ENCODE measurements at regions not wholly inside any gene's neighbourhood (a gene's known extent, or its start where the extent isn't known, plus 50 kb on each side); places are given as distances from the start of the nearest gene placed in this dataset.

- no peak for DNase-seq (ENCODE audit: low read depth in 1 of 2, low spot score in 1 of 2)
These were observed 287.0 kb downstream of the GAS1 start for GRCh38 chr9:86660146-86660943.

DNA sequence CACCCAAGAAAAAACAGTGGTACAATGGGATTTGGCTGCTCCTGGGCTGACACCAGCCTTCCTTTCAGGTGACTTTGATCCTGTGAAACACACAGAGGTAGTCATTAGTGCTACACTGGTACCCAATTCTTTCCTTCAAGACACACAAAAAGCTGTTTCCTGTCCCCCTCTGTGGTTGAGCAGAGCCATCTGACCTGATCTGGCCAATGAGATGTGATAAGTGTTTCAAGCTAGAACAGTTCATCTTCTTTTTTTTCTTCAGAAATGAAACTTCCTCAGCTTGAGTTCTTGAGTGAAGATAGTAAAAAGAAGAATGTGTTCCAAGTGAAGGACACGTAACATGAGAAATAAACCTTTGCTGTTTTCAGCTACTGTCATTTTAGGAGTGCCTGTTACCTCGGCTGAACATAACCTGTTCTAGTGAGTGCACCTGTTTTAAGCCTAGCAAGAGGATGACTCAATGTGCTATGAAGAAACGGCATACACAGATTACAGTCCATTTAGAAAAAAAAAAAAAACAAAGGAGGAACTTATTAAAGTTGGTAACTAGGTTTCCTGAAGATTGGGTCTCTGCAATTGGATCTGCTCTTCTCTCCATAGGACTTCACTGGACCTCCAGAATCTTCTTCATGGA is 287.8 kb downstream of the GAS1 start:
- no peak for DNase-seq (ENCODE audit: low read depth in 1 of 2, low spot score in 1 of 2)

- no peak for DNase-seq (ENCODE audit: low read depth in 1 of 2, low spot score in 1 of 2)
These were observed 292.2 kb downstream of the GAS1 start for GRCh38 chr9:86655147-86655546.

GRCh38 chr9:86653466-86653865 is 293.8 kb downstream of the GAS1 start:
- DNase-seq (ENCODE audit: low read depth in 1 of 2, low spot score in 1 of 2): no peak

DNA sequence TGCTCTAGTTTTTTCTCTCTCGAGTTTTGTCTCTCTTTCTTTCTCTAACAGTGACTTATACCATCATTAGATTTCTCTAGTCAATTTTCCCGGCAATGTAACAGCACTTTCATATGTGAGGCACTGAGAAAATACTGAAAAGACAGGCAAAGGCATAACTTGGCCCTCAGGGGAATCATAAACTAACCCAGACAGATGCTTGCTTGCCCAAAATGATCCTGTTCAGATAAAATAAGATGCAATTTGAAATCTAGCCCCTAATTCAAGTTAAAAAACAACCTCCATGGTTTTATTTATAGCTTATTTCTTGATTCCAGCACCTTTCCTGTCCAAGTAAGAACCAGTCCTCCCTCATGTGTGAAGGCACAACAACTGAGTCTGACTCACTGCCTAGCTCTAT is 294.6 kb downstream of the GAS1 start:
- no peak for DNase-seq (ENCODE audit: low read depth in 1 of 2, low spot score in 1 of 2)

GRCh38 chr9:86649913-86650312 is 295.7 kb upstream of the TUT7 start:
- DNase-seq (ENCODE audit: low read depth in 1 of 2, low spot score in 1 of 2): no peak

DNA sequence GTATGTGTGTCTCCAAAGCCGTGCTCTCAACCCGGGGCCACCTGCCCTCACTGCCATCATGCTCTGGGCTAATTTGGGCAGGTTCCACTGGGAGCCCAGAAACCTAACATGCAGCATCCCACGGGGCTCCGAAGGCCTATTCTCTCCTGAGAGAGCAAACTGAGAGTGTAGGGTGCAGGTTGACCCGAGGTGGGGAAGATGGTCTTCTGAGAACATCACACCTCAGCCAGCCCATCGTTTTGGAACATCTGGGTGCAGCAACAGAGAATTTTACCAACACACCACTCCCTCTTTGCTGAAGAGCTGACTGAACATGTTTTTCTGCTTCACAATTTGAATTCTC is 294.6 kb upstream of the TUT7 start:
- DNase-seq (ENCODE audit: low read depth in 1 of 2, low spot score in 1 of 2): no peak

GRCh38 chr9:86648156-86648827 is 294.1 kb upstream of the TUT7 start:
- DNase-seq (ENCODE audit: low read depth in 1 of 2, low spot score in 1 of 2): no peak

DNA sequence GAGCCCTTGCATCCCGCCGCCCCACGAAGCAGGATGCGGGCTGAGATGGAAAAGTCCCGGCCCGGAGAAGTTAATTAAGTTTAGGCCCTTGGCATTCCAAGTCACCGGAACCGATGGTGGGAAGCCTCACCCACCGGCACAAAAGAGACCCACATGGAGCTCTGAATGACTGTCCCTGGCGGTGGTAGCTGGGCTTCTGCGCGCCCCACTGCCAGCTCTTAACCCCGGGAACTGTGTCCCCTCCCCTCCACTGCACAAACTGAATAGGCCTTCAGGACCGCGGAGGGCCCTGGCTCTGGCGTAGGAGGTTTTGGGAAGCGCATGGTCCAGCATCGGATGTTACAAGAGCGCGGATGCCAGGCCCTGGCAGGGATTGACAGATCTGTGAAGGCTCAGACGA is 291.1 kb upstream of the TUT7 start:
- no peak for DNase-seq (ENCODE audit: low read depth in 1 of 2, low spot score in 1 of 2)

- no peak for DNase-seq (ENCODE audit: low read depth in 1 of 2, low spot score in 1 of 2)
These were observed 290.4 kb upstream of the TUT7 start for GRCh38 chr9:86644675-86645034.

DNA sequence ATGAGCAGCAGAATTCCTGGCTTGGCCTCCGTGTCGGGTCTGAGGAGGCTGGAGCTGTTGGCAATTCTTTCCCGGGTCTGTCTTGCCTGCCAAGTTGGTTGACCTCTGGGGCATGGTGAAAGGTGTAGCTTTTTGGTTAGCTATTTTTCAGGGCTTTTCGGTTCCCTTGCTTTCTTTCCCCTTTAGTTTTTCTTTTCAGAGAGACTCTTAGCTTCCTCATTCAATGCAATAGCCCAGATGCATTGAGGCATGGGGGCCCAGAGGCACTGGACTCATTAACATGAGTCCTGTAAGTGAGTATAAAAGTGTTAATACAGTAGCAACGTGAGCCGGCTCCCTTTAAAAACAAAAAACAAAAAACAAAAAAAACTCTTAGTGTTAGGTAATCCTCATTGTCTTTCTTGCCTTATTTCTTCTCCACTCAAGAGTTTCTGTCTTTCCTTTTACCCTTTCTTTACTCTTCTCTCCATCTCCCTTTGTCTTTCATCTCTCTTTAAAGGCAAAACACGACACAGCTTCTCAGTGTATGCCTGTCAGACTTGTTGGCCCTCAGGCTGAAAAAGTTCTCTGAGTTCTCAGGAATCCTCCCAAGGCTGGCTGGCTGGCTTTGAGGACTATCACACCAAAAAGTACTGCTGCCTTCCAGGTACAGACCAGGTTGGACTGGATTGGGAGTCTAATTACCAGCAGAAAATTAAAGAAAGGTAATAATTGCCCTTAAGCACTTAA is 289.9 kb upstream of the TUT7 start:
- DNase-seq (ENCODE audit: low read depth in 1 of 2, low spot score in 1 of 2): no peak

DNA sequence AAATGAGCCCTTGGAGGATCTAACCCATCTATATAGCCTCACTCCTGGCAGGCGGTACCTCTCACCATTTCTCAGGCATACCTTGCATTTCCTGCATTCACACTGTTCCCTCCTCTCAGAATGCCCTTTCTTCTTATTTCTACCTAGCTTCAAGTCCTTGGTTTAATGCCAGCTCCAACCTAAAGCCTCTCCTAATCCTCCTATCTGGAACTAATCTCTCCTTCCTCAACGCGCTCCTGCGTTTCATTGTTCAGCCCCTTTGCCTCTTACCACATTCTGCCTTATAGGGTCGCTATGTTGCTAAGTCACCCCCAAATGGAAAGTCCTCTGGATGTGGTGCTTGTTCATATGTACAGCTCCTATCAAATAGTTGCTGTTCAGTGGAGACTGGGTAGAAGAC is 288.5 kb upstream of the TUT7 start:
- DNase-seq (ENCODE audit: low read depth in 1 of 2, low spot score in 1 of 2): no peak

DNA sequence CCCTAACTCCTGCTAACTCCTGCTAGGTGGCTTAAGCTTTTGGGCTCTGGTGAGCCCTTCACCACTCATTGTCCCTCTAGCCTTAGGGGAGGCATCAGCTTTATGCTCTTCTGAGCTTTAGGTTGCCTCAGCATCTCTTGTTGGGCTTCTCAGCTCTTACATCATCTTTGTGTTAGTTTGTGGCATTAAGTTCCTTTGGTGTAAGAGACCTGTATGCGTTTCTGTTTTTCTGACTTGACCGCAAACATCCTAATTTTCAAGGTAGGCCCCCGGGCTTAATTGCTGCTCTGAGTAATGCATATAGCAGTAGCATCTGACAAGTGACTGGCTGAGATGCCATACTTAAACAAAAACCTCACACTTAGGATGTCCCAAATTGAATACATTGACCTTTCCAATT is 287.8 kb upstream of the TUT7 start:
- DNase-seq (ENCODE audit: low read depth in 1 of 2, low spot score in 1 of 2): no peak

DNA sequence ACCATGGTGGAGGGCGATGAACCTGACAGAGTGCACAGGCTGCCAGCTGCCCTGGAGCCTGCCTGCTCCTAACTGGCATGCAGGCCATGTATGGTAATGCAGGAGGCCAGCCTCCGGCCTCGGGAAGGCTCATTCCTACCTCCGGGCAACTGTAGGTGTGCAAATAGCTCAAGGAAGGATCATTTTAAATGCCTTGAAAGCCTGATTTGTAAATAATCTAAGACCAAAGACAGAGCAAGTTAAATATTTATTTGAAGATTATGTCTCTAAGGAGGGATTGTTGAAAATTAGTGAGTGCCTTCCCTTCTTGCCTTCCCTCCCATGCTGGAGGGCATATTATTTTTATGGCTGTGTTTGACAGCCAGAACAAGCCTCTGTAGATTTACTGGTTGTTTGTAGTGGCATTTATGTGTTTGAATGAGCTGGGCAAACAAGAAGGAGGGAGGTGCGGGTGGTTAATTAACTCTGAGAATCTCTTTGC is 285.7 kb upstream of the TUT7 start:
- no peak for DNase-seq (ENCODE audit: low read depth in 1 of 2, low spot score in 1 of 2)

GRCh38 chr9:86639287-86639686 is 285.1 kb upstream of the TUT7 start:
- no peak for DNase-seq (ENCODE audit: low read depth in 1 of 2, low spot score in 1 of 2)

DNA sequence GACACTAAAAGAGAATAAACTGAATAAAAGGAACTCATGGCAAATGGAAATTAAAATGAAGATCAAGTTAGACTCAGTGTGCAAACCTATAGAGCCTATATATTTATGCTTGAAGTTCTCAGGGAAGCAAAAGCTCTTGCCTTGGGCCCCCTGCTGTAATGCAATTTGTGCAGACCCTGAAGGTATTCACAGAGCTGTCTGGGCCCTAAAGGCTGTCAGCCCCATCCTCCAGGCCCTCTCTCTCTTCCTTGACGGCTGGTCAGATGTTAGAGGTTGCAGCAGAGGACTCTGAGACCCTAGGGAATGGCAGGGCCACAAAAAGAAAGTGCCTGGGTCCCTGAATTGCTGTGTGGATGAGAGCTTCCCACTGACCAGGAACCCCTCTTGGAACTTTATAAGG is 283.9 kb upstream of the TUT7 start:
- DNase-seq (ENCODE audit: low read depth in 1 of 2, low spot score in 1 of 2): no peak

GRCh38 chr9:86637515-86637914 is 283.3 kb upstream of the TUT7 start:
- no peak for DNase-seq (ENCODE audit: low read depth in 1 of 2, low spot score in 1 of 2)

GRCh38 chr9:86636519-86636918 is 282.3 kb upstream of the TUT7 start:
- no peak for DNase-seq (ENCODE audit: low read depth in 1 of 2, low spot score in 1 of 2)

DNA sequence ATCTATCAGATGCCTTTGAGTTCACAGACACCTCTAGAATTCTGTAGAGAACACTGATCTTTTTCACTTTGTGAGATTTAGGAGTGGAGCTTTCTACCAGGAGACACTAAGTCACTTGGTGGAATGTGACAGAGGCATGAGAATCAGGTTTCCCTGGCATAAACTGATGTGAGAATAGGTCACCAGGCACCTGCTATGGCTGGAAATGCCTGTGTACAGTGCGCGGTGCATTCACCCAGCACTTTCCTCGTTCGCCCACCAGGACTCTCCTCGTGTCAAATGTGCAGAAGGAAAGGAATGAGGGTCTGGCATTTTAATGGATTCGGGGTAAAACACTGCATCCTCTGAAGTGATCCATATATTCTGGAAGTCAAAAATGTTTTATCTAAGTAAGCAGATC is 281.8 kb upstream of the TUT7 start:
- no peak for DNase-seq (ENCODE audit: low read depth in 1 of 2, low spot score in 1 of 2)

DNA sequence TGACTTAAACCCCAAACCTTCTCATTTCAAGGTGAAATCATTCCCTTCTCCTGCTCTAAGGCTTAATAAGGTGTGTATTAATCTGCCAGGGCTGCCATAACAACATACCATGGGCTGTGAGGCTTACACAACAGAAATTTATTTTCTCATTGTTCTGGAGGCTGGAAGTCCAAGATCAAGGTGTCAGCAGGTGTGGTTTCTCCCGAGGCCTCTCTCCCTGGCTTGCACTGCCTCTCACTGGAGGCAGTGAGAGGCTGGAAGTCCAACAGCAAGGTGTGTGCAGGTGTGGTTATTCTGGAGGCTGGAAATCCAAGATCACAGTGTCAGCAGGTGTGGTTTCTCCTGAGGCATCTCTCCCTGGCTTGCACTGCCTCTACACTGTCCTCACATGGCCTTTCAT is 280.3 kb upstream of the TUT7 start:
- no peak for DNase-seq (ENCODE audit: low read depth in 1 of 2, low spot score in 1 of 2)

GRCh38 chr9:86633945-86634344 is 279.7 kb upstream of the TUT7 start:
- no peak for DNase-seq (ENCODE audit: low read depth in 1 of 2, low spot score in 1 of 2)

GRCh38 chr9:86632537-86632936 is 278.3 kb upstream of the TUT7 start:
- DNase-seq (ENCODE audit: low read depth in 1 of 2, low spot score in 1 of 2): no peak

Measured in activated CD4-positive, alpha-beta T cell treated with anti-CD3 and anti-CD28 coated beads, Interleukin-2, amount 50 U/mL, for 24 hours (primary cell).